Esophagus muscularis mucosa (tissue), 4 donors: ENCODE measurements at regions not wholly inside any gene's neighbourhood (a gene's known extent, or its start where the extent isn't known, plus 50 kb on each side); places are given as distances from the start of the nearest gene placed in this dataset.
"Not testable (repeated sequence)": the region's sequence is repeated elsewhere in the genome, so short reads cannot be mapped to it uniquely, and the experiment has no call there.

Experiments
- DNase-seq: peaks from one replicate; pipeline ENCODE4 v3.0.0-alpha.2; 2017; ENCODE audit errors: extremely low spot score
- H3K27ac ChIP-seq, 4 donors: fragments of 200-600 bp; sonication (generic); replicated peaks in 1 of 4; 1 replicate in 3 of 4; 2 replicates in 1 of 4; pipeline ENCODE4 v1.5.1; 2016 to 2019; ENCODE audit warnings: mild to moderate bottlenecking in 1 of 4
- H3K27me3 ChIP-seq, 4 donors: fragments of 200-600 bp; sonication (generic); one replicate each; pipeline versions ENCODE4 v1.5.1 to v1.6.0; 2016 to 2019
- H3K36me3 ChIP-seq, 4 donors: fragments of 200-600 bp; sonication (generic); one replicate each; pipeline ENCODE4 v1.5.1; 2016 to 2019
- H3K4me1 ChIP-seq, 4 donors: fragments of 200-600 bp; sonication (generic); one replicate each; pipeline ENCODE4 v1.5.1; 2016 to 2019
- H3K4me3 ChIP-seq, 4 donors: fragments of 200-600 bp; sonication (generic); 1 replicate in 2 of 4; 2 replicates in 2 of 4; pipeline ENCODE4 v1.5.1; 2016 to 2019; ENCODE audit warnings: mild to moderate bottlenecking in 4 of 4, moderate library complexity in 1 of 4
- H3K9me3 ChIP-seq, 4 donors: fragments of 200-600 bp; sonication (generic); 1 replicate in 3 of 4; 2 replicates in 1 of 4; pipeline ENCODE4 v1.5.1; 2016 to 2019
- EP300 ChIP-seq: sonication (generic); formaldehyde crosslinking; IDR thresholded peaks from one replicate; pipeline ENCODE4 v1.6.1; 2017; ENCODE audit warnings: antibody characterized with exemption
- POLR2A ChIP-seq: fragments of 450-650 bp; IDR thresholded peaks from one replicate; pipeline ENCODE4 v1.6.1; 2017; ENCODE audit warnings: antibody characterized with exemption, moderate library complexity, mild to moderate bottlenecking, low read depth
- POLR2AphosphoS5 ChIP-seq, 2 donors: sonication (generic); formaldehyde crosslinking; IDR thresholded peaks; one replicate each; pipeline ENCODE4 v1.6.1; 2017; ENCODE audit warnings: antibody characterized with exemption in 2 of 2
- WGBS: methylation state at CpG from one replicate; pipeline ENCODE4 v1.1.5; 2018; 5-methylcytosine and 5-hydroxymethylcytosine counted together
- intact Hi-C: fragments of 100-400 bp; cut with DNase I; formaldehyde crosslinking; loops from one replicate; pipeline ENCODE4 v1.15.1; 2023
- TF ChIP-seq, protein P1 (sequence below), 3 experiments: fragments of 200-600 bp in 2 of 3; fragments of 450-650 bp in 1 of 3; sonication (generic) in 2 of 3; IDR thresholded peaks; one replicate each; pipeline ENCODE4 v1.5.1; 2017 to 2019; ENCODE audit warnings: antibody characterized with exemption in 3 of 3, mild to moderate bottlenecking in 2 of 3, moderate library complexity in 1 of 3

DNA sequence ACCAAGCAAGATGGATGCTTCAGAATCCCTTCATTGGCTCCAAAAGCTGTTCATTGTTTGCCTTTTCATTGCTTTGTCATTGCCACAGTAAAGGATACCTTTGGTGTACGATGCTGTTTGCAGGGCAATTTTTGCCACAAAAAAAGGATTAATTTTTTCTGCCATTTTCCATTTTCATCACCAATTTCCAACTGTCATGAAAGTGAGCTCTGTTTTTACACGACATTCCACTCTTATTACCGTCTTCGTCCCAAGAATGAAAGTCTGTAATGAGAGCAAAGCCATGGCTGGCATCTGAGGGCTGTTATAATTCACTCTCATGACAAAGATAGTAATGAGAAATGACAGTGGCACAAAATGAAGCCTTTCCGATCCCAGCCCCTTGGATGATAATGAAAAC is 272.7 kb upstream of the DCN start:
- WGBS: 69% methylated on average over 5 of the region's 5 CpGs
- peaks cover 0 to 3% (median 0%) of the 10 kb centered on the region in 4 donors for H3K9me3 ChIP-seq
- no peaks in the 10 kb centered on the region for H3K36me3 ChIP-seq
- DNase-seq: no peak
- H3K4me3 ChIP-seq: no peak overlapping the region
- H3K27me3 ChIP-seq: no peaks in the 10 kb centered on the region
- intact Hi-C loops: no loop called here
- no peak overlapping the region for H3K27ac ChIP-seq
- no peaks in the 10 kb centered on the region for H3K4me1 ChIP-seq
- TF ChIP-seq POLR2AphosphoS5 (IDR thresholded peaks at IDR 0.05): no peak
- TF ChIP-seq POLR2A: no peak
- TF ChIP-seq EP300: no peak
- TF ChIP-seq, protein P1, sequence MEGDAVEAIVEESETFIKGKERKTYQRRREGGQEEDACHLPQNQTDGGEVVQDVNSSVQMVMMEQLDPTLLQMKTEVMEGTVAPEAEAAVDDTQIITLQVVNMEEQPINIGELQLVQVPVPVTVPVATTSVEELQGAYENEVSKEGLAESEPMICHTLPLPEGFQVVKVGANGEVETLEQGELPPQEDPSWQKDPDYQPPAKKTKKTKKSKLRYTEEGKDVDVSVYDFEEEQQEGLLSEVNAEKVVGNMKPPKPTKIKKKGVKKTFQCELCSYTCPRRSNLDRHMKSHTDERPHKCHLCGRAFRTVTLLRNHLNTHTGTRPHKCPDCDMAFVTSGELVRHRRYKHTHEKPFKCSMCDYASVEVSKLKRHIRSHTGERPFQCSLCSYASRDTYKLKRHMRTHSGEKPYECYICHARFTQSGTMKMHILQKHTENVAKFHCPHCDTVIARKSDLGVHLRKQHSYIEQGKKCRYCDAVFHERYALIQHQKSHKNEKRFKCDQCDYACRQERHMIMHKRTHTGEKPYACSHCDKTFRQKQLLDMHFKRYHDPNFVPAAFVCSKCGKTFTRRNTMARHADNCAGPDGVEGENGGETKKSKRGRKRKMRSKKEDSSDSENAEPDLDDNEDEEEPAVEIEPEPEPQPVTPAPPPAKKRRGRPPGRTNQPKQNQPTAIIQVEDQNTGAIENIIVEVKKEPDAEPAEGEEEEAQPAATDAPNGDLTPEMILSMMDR (IDR thresholded peaks at IDR 0.05): no peak

DNA sequence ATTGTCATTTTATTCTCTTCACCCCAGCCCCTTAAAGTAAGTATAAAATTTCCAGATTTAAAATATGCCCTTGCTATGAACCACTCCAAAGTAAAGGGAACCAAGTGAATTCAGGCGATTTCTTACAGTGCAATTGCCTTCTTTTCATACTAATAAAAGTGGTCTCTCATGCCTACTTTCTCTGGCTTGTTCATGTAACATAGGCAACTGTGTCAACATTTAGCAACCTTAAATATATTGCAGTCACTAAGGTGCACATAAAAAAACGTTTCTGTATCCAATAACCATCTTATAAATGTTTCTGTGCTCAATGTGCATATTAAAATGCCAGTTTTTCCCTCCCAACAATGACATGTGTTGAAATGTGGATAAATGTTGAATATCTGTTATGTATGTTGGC is 271.6 kb upstream of the DCN start:
- Histone ChIP-seq H3K9me3 (peaks cover 0 to 3% (median 0%) of the 10 kb centered on the region in 4 donors), H3K36me3 (no peaks in the 10 kb centered on the region), H3K27ac (no peak overlapping the region), H3K4me3 (no peak overlapping the region), H3K4me1 (no peaks in the 10 kb centered on the region), H3K27me3 (no peaks in the 10 kb centered on the region)
- TF ChIP-seq POLR2A (no peak), EP300 (no peak), POLR2AphosphoS5 (IDR thresholded peaks at IDR 0.05) (no peak)
- TF ChIP-seq, protein P1 (IDR thresholded peaks at IDR 0.05): no peak
- WGBS: 59% methylated on average over 2 of the region's 2 CpGs
- intact Hi-C loops: no loop called here
- no peak for DNase-seq

DNA sequence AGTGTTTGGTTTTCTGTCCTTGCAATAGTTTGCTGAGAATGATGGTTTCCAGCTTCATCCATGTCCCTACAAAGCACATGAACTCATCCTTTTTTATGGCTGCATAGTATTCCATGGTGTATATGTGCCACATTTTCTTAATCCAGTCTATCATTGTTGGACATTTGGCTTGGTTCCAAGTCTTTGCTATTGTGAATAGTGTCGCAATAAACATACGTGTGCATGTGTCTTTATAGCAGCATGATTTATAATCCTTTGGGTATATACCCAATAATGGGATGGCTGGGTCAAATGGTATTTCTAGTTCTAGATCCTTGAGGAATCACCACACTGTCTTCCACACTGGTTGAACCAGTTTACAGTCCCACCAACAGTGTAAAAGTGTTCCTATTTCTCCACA is 269.8 kb upstream of the DCN start:
- H3K27me3 ChIP-seq, H3K36me3 ChIP-seq, H3K4me1 ChIP-seq, H3K4me3 ChIP-seq, H3K9me3 ChIP-seq, DNase-seq, H3K27ac ChIP-seq, intact Hi-C loops: not testable (repeated sequence)
- 100% methylated on average over 2 of the region's 2 CpGs for WGBS

DNA sequence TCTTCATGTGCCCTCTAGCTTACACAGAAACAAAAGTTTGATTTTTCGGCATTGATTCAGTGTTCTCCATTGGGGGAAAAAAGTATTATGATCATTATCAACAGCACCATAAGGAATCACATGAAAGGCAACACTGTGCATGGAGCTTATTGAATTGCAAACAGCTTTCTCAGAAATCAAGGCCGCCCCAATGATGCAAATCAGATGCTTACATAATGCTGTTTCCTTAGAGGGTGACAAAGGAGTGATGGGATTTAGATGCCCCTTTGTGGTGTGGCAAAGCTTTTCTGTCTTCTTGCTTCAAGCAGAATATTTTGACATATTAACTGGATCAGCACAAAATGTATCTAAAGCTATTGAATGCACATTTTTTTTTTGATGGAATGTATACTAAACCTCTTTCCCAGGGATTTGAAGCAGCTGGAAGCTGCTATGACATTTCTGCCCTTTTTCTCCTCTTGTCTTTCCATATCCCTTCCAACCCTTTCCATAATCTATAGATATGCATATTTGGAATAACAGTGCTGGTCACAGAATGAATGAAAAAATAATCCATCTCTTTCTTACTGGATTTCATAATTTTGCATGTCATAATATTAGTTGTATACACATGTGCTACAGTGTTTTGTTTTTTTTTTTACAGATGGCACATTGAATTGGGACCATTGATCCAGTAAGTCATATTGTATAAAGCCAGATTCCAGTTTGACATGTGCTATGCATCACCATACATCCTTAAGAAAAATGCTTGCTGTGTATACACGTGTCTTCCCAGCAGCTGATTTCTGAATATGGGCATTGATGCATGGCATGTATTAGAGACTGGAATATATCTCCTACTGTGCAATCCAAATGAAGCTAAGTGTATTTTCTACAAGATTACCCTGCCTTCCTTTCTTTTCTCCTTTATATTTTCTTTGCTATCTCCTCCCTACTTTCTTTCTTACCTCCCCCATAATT is 259.7 kb upstream of the DCN start:
- H3K27ac ChIP-seq: no peak overlapping the region
- H3K4me1 ChIP-seq: no peaks in the 10 kb centered on the region
- no peaks in the 10 kb centered on the region for H3K27me3 ChIP-seq
- DNase-seq: no peak
- no peak overlapping the region for H3K4me3 ChIP-seq
- WGBS: 76% methylated on average over 3 of the region's 3 CpGs
- no peaks in the 10 kb centered on the region for H3K9me3 ChIP-seq
- TF ChIP-seq POLR2AphosphoS5 (IDR thresholded peaks at IDR 0.05) (no peak), EP300 (no peak), POLR2A (no peak)
- TF ChIP-seq, protein P1 (IDR thresholded peaks at IDR 0.05): no peak
- intact Hi-C loops: no loop called here
- no peaks in the 10 kb centered on the region for H3K36me3 ChIP-seq

DNA sequence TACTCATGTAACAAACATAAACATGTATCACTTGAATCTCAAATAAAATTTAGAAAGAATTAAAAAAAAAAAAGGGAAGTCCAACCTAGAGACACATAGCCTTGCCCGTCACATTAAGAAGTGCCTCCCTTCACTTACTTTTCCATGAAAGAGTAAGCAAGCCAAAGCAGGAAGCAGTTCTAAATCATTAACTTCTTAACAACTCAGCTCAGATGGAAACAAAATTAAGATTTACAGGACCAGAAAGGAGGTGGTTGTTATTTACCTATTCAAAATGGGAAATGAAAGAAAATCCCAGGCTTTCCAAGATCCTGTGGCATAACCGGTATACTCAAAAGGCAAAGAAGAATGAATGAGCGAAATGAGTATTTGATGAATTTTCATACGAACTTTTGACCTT is 258.6 kb upstream of the DCN start:
- H3K27me3 ChIP-seq: no peaks in the 10 kb centered on the region
- H3K36me3 ChIP-seq: no peaks in the 10 kb centered on the region
- no peaks in the 10 kb centered on the region for H3K9me3 ChIP-seq
- no peaks in the 10 kb centered on the region for H3K4me1 ChIP-seq
- intact Hi-C loops: no loop called here
- DNase-seq: no peak
- WGBS: 93% methylated on average over 4 of the region's 4 CpGs
- H3K27ac ChIP-seq: no peak overlapping the region
- no peak for TF ChIP-seq POLR2AphosphoS5 (IDR thresholded peaks at IDR 0.05)
- no peak for TF ChIP-seq EP300
- TF ChIP-seq POLR2A: no peak
- TF ChIP-seq, protein P1 (IDR thresholded peaks at IDR 0.05): no peak
- H3K4me3 ChIP-seq: no peak overlapping the region
